ENCODE measurements at regions not wholly inside any gene's neighbourhood (a gene's known extent, or its start where the extent isn't known, plus 50 kb on each side); places are given as distances from the start of the nearest gene placed in this dataset.

- ATAC-seq (ENCODE audit: low FRiP score) (no peak), DNase-seq (no peak)
- intact Hi-C loops (cut with DNase I) = no loop called here
- no peak overlapping the region for H3K27ac ChIP-seq (ENCODE audit: low read depth in 1 of 2, low read length in 2 of 2)
- H3K27me3 ChIP-seq (ENCODE audit: control insufficient read depth in 1 of 2, insufficient read depth in 2 of 2, low read length in 1 of 2) = no peaks in the 10 kb centered on the region
- H3K4me3 ChIP-seq (ENCODE audit: low read length in 2 of 2) = no peak overlapping the region
- no peaks in the 10 kb centered on the region for H3K4me1 ChIP-seq (ENCODE audit: control insufficient read depth in 1 of 2, insufficient read depth in 2 of 2, low read length in 2 of 2)
- H3K9me3 ChIP-seq (ENCODE audit: control insufficient read depth, low read length) = no peaks in the 10 kb centered on the region
- H3K36me3 ChIP-seq (ENCODE audit: control insufficient read depth in 1 of 2, insufficient read depth in 2 of 2, low read length in 1 of 2) = no peaks in the 10 kb centered on the region
These were observed 278.4 kb upstream of the MME start for GRCh38 chr3:154801729-154802128.

DNA sequence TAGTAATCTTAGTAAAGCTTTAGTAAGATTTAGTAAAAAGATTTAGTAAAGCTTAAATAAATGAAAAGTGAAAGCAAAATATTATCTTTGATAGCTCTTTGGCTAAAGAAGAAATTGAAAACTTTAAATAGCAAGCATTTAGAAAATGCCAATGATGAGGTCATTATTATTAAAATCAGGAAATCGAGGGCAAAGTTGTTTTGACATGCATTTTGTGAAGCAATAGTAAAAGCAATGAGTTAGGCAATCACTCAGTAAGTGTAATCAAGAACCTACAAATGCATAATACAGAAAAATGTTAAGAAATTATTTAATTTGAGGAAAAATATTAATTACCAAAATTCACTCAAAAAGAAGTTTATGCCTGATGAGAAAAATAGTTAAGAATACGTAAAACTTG, 280.3 kb upstream of the MME start:
- no peaks in the 10 kb centered on the region for H3K9me3 ChIP-seq (ENCODE audit: control insufficient read depth, low read length)
- H3K27me3 ChIP-seq (ENCODE audit: control insufficient read depth in 1 of 2, insufficient read depth in 2 of 2, low read length in 1 of 2) = no peaks in the 10 kb centered on the region
- H3K36me3 ChIP-seq (ENCODE audit: control insufficient read depth in 1 of 2, insufficient read depth in 2 of 2, low read length in 1 of 2) = no peaks in the 10 kb centered on the region
- ATAC-seq (ENCODE audit: low FRiP score) (no peak), DNase-seq (no peak)
- peaks cover 3% of the 10 kb centered on the region in 2 donors for H3K4me1 ChIP-seq (ENCODE audit: control insufficient read depth in 1 of 2, insufficient read depth in 2 of 2, low read length in 2 of 2)
- intact Hi-C loops (cut with DNase I) = no loop called here
- WGBS, 2 donors = 37 to 41% methylated on average over 2 of the region's 2 CpGs
- H3K4me3 ChIP-seq (ENCODE audit: low read length in 2 of 2) = no peak overlapping the region
- H3K27ac ChIP-seq (ENCODE audit: low read depth in 1 of 2, low read length in 2 of 2) = no peak overlapping the region

GRCh38 chr3:154795582-154795981, 284.5 kb upstream of the MME start:
- DNase-seq = no peak
- 19 to 26% methylated on average over 2 of the region's 2 CpGs for WGBS, 2 donors

DNA sequence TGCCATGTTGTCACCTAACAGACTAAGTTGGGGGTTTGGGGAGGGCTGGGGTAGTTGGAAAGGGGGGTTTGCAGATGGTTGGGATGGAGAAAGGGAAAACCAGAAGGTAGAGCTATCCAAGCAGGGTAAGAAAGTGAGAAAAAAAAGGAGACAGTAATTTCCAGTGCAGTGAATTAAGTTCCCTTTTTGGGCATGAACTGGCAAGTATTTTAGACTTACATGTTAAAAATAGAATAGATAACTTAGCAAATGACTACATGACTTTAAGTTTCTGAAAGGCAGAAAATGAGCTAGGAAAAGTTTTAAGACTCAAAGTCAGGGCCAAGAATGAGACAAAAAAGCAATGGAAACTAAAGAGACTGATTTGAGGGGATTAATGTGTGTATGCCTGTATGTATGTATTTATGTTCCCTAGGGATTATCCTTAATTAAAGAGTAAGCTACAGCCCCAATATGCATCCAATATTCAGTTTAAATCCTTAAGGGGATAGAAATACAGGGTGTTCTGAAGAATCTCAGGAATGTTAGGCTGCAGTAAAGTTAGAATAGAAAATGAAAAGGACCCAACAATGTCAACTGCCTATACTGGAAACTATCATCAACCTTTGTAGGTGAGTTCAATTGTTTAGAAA, 285.2 kb upstream of the MME start:
- Histone ChIP-seq H3K9me3 (ENCODE audit: control insufficient read depth, low read length) (no peaks in the 10 kb centered on the region), H3K27me3 (ENCODE audit: control insufficient read depth in 1 of 2, insufficient read depth in 2 of 2, low read length in 1 of 2) (no peaks in the 10 kb centered on the region), H3K27ac (ENCODE audit: low read depth in 1 of 2, low read length in 2 of 2) (no peak overlapping the region), H3K4me1 (ENCODE audit: control insufficient read depth in 1 of 2, insufficient read depth in 2 of 2, low read length in 2 of 2) (peaks cover 3 to 6% of the 10 kb centered on the region in 2 donors), H3K4me3 (ENCODE audit: low read length in 2 of 2) (no peak overlapping the region), H3K36me3 (ENCODE audit: control insufficient read depth in 1 of 2, insufficient read depth in 2 of 2, low read length in 1 of 2) (no peaks in the 10 kb centered on the region)
- no peak for DNase-seq
- intact Hi-C loops (cut with DNase I) = no loop called here
- ATAC-seq (ENCODE audit: low FRiP score) = no peak

More at GRCh38 chr3:154795582-154795981, 284.5 kb upstream of the MME start:
- H3K4me3 ChIP-seq (ENCODE audit: low read length in 2 of 2) = no peak overlapping the region
- H3K9me3 ChIP-seq (ENCODE audit: control insufficient read depth, low read length) = no peaks in the 10 kb centered on the region
- no peak for ATAC-seq (ENCODE audit: low FRiP score)
- H3K36me3 ChIP-seq (ENCODE audit: control insufficient read depth in 1 of 2, insufficient read depth in 2 of 2, low read length in 1 of 2) = no peaks in the 10 kb centered on the region
- peaks cover 3 to 6% of the 10 kb centered on the region in 2 donors for H3K4me1 ChIP-seq (ENCODE audit: control insufficient read depth in 1 of 2, insufficient read depth in 2 of 2, low read length in 2 of 2)
- H3K27me3 ChIP-seq (ENCODE audit: control insufficient read depth in 1 of 2, insufficient read depth in 2 of 2, low read length in 1 of 2) = no peaks in the 10 kb centered on the region
- intact Hi-C loops (cut with DNase I) = no loop called here
- H3K27ac ChIP-seq (ENCODE audit: low read depth in 1 of 2, low read length in 2 of 2) = no peak overlapping the region

GRCh38 chr3:154794391-154794790, 285.7 kb upstream of the MME start:
- H3K27me3 ChIP-seq (ENCODE audit: control insufficient read depth in 1 of 2, insufficient read depth in 2 of 2, low read length in 1 of 2) = no peaks in the 10 kb centered on the region
- DNase-seq (no peak), ATAC-seq (ENCODE audit: low FRiP score) (no peak)
- H3K4me3 ChIP-seq (ENCODE audit: low read length in 2 of 2) = no peak overlapping the region
- H3K36me3 ChIP-seq (ENCODE audit: control insufficient read depth in 1 of 2, insufficient read depth in 2 of 2, low read length in 1 of 2) = no peaks in the 10 kb centered on the region
- H3K27ac ChIP-seq (ENCODE audit: low read depth in 1 of 2, low read length in 2 of 2) = no peak overlapping the region
- H3K4me1 ChIP-seq (ENCODE audit: control insufficient read depth in 1 of 2, insufficient read depth in 2 of 2, low read length in 2 of 2) = peaks cover 3 to 6% of the 10 kb centered on the region in 2 donors
- H3K9me3 ChIP-seq (ENCODE audit: control insufficient read depth, low read length) = no peaks in the 10 kb centered on the region
- intact Hi-C loops (cut with DNase I) = no loop called here
- WGBS, 2 donors = 31 to 35% methylated on average over 1 of the region's 1 CpG

GRCh38 chr3:154792828-154793227, 287.3 kb upstream of the MME start:
- Histone ChIP-seq H3K27ac (ENCODE audit: low read depth in 1 of 2, low read length in 2 of 2) (no peak overlapping the region), H3K4me1 (ENCODE audit: control insufficient read depth in 1 of 2, insufficient read depth in 2 of 2, low read length in 2 of 2) (peaks cover 3 to 6% of the 10 kb centered on the region in 2 donors), H3K27me3 (ENCODE audit: control insufficient read depth in 1 of 2, insufficient read depth in 2 of 2, low read length in 1 of 2) (no peaks in the 10 kb centered on the region), H3K9me3 (ENCODE audit: control insufficient read depth, low read length) (no peaks in the 10 kb centered on the region), H3K4me3 (ENCODE audit: low read length in 2 of 2) (no peak overlapping the region), H3K36me3 (ENCODE audit: control insufficient read depth in 1 of 2, insufficient read depth in 2 of 2, low read length in 1 of 2) (no peaks in the 10 kb centered on the region)
- intact Hi-C loops (cut with DNase I) = no loop called here
- DNase-seq = no peak
- no peak for ATAC-seq (ENCODE audit: low FRiP score)
- WGBS, 2 donors = 73 to 85% methylated on average over 1 of the region's 1 CpG

- no peak overlapping the region for H3K4me3 ChIP-seq (ENCODE audit: low read length in 2 of 2)
- intact Hi-C loops (cut with DNase I) = no loop called here
These were observed 288.5 kb upstream of the MME start for GRCh38 chr3:154791611-154792010.

DNA sequence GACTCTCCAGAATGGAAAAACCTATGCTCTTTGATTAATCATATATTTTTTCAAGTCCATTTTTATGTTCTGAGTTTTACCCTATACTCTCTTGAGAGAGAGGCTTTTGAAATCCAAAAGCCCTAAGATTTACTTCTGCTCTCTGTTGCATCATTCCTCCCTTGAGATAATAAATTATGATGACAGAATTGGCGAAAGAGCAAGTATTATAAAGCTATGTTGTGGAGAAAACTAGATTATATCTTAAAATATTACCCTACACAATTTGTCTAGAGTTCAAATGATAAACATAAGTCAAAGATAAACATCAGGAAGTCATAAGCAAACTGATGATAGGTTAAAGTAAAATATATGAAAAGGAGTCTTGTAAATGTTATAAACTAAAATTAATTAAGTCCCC, 293.4 kb upstream of the MME start:
- Histone ChIP-seq H3K4me1 (ENCODE audit: control insufficient read depth in 1 of 2, insufficient read depth in 2 of 2, low read length in 2 of 2) (no peaks in the 10 kb centered on the region), H3K36me3 (ENCODE audit: control insufficient read depth in 1 of 2, insufficient read depth in 2 of 2, low read length in 1 of 2) (no peaks in the 10 kb centered on the region), H3K27me3 (ENCODE audit: control insufficient read depth in 1 of 2, insufficient read depth in 2 of 2, low read length in 1 of 2) (no peaks in the 10 kb centered on the region), H3K27ac (ENCODE audit: low read depth in 1 of 2, low read length in 2 of 2) (no peak overlapping the region), H3K4me3 (ENCODE audit: low read length in 2 of 2) (no peak overlapping the region), H3K9me3 (ENCODE audit: control insufficient read depth, low read length) (no peaks in the 10 kb centered on the region)
- DNase-seq = no peak
- intact Hi-C loops (cut with DNase I) = no loop called here
- 50% methylated on average over 1 of the region's 1 CpG for WGBS, 2 donors
- no peak for ATAC-seq (ENCODE audit: low FRiP score)

More at GRCh38 chr3:154791611-154792010, 288.5 kb upstream of the MME start:
- Histone ChIP-seq H3K36me3 (ENCODE audit: control insufficient read depth in 1 of 2, insufficient read depth in 2 of 2, low read length in 1 of 2) (no peaks in the 10 kb centered on the region), H3K9me3 (ENCODE audit: control insufficient read depth, low read length) (no peaks in the 10 kb centered on the region), H3K27ac (ENCODE audit: low read depth in 1 of 2, low read length in 2 of 2) (no peak overlapping the region), H3K4me1 (ENCODE audit: control insufficient read depth in 1 of 2, insufficient read depth in 2 of 2, low read length in 2 of 2) (peaks cover 3 to 6% of the 10 kb centered on the region in 2 donors), H3K27me3 (ENCODE audit: control insufficient read depth in 1 of 2, insufficient read depth in 2 of 2, low read length in 1 of 2) (no peaks in the 10 kb centered on the region)
- DNase-seq = no peak
- no peak for ATAC-seq (ENCODE audit: low FRiP score)

DNA sequence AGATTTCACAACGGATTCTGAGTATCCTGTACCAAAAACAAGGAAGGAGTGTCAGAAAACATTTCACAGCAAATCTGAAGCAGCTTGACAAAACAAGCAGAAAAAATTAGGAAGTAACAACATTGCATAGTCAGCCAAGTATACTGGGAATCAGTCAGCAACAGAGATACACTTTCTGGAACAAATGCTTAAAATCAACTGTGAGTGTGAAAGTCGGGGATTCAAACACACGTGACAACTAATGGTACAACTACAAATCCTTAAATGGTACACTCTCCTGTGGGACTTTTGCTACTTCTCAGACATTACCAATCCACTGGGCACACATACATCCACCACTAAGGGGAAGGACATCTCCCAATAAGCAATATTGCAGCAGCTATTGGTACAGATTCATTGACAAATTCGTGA, 296.6 kb upstream of the MME start:
- 57 to 71% methylated on average over 4 of the region's 4 CpGs for WGBS, 2 donors
- Histone ChIP-seq H3K4me1 (ENCODE audit: control insufficient read depth in 1 of 2, insufficient read depth in 2 of 2, low read length in 2 of 2) (no peaks in the 10 kb centered on the region), H3K4me3 (ENCODE audit: low read length in 2 of 2) (no peak overlapping the region), H3K27me3 (ENCODE audit: control insufficient read depth in 1 of 2, insufficient read depth in 2 of 2, low read length in 1 of 2) (no peaks in the 10 kb centered on the region), H3K27ac (ENCODE audit: low read depth in 1 of 2, low read length in 2 of 2) (no peak overlapping the region), H3K36me3 (ENCODE audit: control insufficient read depth in 1 of 2, insufficient read depth in 2 of 2, low read length in 1 of 2) (no peaks in the 10 kb centered on the region), H3K9me3 (ENCODE audit: control insufficient read depth, low read length) (peaks cover 2% of the 10 kb centered on the region)
- DNase-seq (no peak), ATAC-seq (ENCODE audit: low FRiP score) (peak; percentile 26)
- intact Hi-C loops (cut with DNase I) = no loop called here

Measured in aorta (tissue), 5 donors.